ENCODE measurements at regions not wholly inside any gene's neighbourhood (a gene's known extent, or its start where the extent isn't known, plus 50 kb on each side); places are given as distances from the start of the nearest gene placed in this dataset.

DNA sequence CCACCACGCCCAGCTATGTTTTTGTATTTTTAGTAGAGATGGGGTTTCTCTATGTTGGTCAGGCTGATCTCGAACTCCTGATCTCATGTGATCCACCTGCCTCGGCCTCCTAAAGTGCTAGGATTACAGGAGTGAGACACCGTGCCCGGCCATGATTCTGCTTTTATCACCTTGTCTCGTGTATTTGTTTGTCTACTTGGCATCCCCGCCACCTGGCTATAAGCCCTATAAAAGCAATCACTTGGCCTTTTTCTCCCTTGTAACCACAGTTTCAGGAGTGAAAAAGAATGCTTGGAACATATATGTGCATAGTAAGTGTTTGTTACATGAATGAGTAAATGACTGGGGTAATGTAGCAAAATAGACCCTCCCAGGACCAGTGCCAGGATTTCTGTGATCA, 77.5 kb upstream of the PAPOLG start:
- no peak for ATAC-seq (ENCODE audit: low FRiP score in 2 of 2)
- no peak for TF ChIP-seq POLR2A (IDR thresholded peaks at IDR 0.05)
- no peak for TF ChIP-seq POLR2AphosphoS5 (IDR thresholded peaks at IDR 0.05)
- TF ChIP-seq CTCF (IDR thresholded peaks at IDR 0.05) = no peak
- no peak for TF ChIP-seq EP300 (IDR thresholded peaks at IDR 0.05)
- no peaks in the 10 kb centered on the region for H3K9me3 ChIP-seq
- no peak overlapping the region for H3K27ac ChIP-seq
- H3K36me3 ChIP-seq = no peaks in the 10 kb centered on the region
- no peak overlapping the region for H3K4me3 ChIP-seq
- H3K27me3 ChIP-seq = no peaks in the 10 kb centered on the region
- no peaks in the 10 kb centered on the region for H3K4me1 ChIP-seq
- DNase-seq = no peak
- WGBS, 2 donors = 77 to 81% methylated on average over 7 of the region's 7 CpGs

DNA sequence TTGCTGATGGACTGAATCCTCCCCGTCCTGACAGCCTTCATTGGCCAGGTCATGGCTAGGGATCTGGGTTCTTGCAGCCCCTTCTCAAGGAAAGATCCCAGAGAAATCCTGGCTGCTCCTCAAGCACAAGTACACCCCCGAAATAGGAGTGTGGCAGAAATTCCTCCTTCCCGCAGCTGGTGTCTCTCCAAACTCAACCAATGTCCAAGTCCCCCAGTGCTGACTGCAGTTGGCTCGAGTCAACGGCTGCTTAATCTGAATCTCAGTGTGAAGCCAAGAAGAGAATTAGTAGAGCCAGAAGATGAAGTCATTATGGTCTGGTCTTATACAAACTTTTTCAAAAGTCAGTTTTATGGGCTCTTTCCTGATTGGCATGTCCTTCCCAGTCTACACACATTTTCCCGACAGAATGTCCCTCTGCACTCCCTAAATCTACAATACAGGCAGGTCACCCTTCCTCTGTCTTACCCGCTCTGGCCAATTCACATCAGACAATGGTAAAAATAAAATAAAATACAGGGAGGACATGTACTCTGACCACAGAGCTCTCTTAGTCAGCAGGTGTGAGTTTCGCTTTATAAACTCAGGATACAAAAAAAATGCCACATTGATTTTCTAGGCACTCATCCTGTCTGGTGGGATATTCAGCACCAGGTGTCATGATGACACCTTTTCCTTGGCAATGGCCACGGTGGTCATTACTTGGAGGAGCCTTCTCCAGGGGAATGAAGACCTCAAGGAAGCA, 76.9 kb upstream of the PAPOLG start:
- H3K27me3 ChIP-seq = no peaks in the 10 kb centered on the region
- DNase-seq (no peak), ATAC-seq (ENCODE audit: low FRiP score in 2 of 2) (peak in 1 of 2 donors; percentile 19)
- H3K9me3 ChIP-seq = no peaks in the 10 kb centered on the region
- no peak for TF ChIP-seq EP300 (IDR thresholded peaks at IDR 0.05)
- TF ChIP-seq CTCF (IDR thresholded peaks at IDR 0.05) = no peak
- TF ChIP-seq POLR2AphosphoS5 (IDR thresholded peaks at IDR 0.05) = no peak
- no peak for TF ChIP-seq POLR2A (IDR thresholded peaks at IDR 0.05)
- no peaks in the 10 kb centered on the region for H3K4me1 ChIP-seq
- H3K27ac ChIP-seq = no peak overlapping the region
- no peaks in the 10 kb centered on the region for H3K36me3 ChIP-seq
- no peak overlapping the region for H3K4me3 ChIP-seq
- WGBS, 2 donors = 70 to 81% methylated on average over 8 to 9 of the region's 9 CpGs

DNA sequence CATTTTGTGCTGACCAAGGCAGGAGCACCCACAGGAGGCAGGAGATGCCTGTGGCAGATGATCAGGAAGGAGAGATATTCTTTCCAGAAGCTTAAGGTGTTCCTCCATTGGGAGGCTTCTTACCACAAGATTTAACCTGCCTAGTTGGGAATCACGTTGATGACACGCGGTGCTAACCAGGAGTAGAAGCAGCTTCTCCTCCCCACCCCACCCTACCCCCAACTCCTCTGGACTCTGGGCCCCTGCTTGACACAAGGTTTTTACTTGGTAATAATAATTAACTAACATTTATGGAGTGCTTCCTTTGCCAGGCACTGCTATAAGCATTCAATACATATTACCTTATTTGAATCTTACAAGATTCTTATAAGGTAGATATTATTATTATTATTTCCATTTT, 62.5 kb upstream of the PAPOLG start:
- ATAC-seq (ENCODE audit: low FRiP score in 2 of 2) = no peak
- no peak for DNase-seq
- TF ChIP-seq POLR2A (IDR thresholded peaks at IDR 0.05) (no peak), EP300 (IDR thresholded peaks at IDR 0.05) (no peak), CTCF (IDR thresholded peaks at IDR 0.05) (no peak), POLR2AphosphoS5 (IDR thresholded peaks at IDR 0.05) (no peak)
- Histone ChIP-seq H3K36me3 (no peaks in the 10 kb centered on the region), H3K4me3 (no peak overlapping the region), H3K27ac (no peak overlapping the region), H3K27me3 (no peaks in the 10 kb centered on the region), H3K9me3 (no peaks in the 10 kb centered on the region), H3K4me1 (no peaks in the 10 kb centered on the region)
- 84 to 88% methylated on average over 3 of the region's 3 CpGs for WGBS, 2 donors

DNA sequence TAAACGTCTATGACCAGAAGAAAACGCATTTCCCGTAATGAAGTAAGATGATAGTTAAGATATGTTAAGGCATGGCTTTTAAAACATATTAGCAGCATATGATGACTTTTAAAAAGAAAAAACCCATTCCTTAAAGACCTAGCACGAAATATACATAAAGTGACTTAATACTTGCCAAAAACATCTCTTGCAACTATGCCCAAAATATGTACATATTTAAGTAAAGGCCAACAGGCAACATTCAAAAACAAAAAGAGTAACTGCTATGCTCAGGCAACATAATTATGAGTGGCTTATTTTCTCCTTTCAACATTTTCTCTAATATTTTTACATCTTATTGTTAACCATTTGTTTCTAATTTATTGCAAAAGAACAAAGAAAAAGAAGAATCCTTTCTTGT, 60.3 kb upstream of the PAPOLG start:
- Histone ChIP-seq H3K27ac (no peak overlapping the region), H3K36me3 (no peaks in the 10 kb centered on the region), H3K27me3 (no peaks in the 10 kb centered on the region), H3K9me3 (no peaks in the 10 kb centered on the region), H3K4me1 (no peaks in the 10 kb centered on the region), H3K4me3 (no peak overlapping the region)
- WGBS, 2 donors = 82 to 83% methylated on average over 4 of the region's 4 CpGs
- no peak for DNase-seq
- no peak for TF ChIP-seq POLR2AphosphoS5 (IDR thresholded peaks at IDR 0.05)
- TF ChIP-seq EP300 (IDR thresholded peaks at IDR 0.05) = no peak
- no peak for TF ChIP-seq CTCF (IDR thresholded peaks at IDR 0.05)
- TF ChIP-seq POLR2A (IDR thresholded peaks at IDR 0.05) = no peak
- ATAC-seq (ENCODE audit: low FRiP score in 2 of 2) = no peak

- no peak for ATAC-seq (ENCODE audit: low FRiP score in 2 of 2)
- 78 to 85% methylated on average over 4 of the region's 4 CpGs for WGBS, 2 donors
- H3K9me3 ChIP-seq = no peaks in the 10 kb centered on the region
Measured at GRCh38 chr2:60699617-60700016, 56.5 kb upstream of the PAPOLG start.

More at GRCh38 chr2:60699617-60700016, 56.5 kb upstream of the PAPOLG start:
- TF ChIP-seq POLR2AphosphoS5 (IDR thresholded peaks at IDR 0.05) = no peak
- no peak for TF ChIP-seq EP300 (IDR thresholded peaks at IDR 0.05)
- no peak for TF ChIP-seq POLR2A (IDR thresholded peaks at IDR 0.05)
- no peak for TF ChIP-seq CTCF (IDR thresholded peaks at IDR 0.05)
- Histone ChIP-seq H3K4me3 (no peak overlapping the region), H3K36me3 (no peaks in the 10 kb centered on the region), H3K4me1 (no peaks in the 10 kb centered on the region), H3K27me3 (no peaks in the 10 kb centered on the region), H3K27ac (no peak overlapping the region)
- no peak for DNase-seq

Data from upper lobe of left lung (tissue), 6 donors.